Retina (tissue), 1 donor: ENCODE measurements at regions not wholly inside any gene's neighbourhood (a gene's known extent, or its start where the extent isn't known, plus 50 kb on each side); places are given as distances from the start of the nearest gene placed in this dataset.

Source experiments
- DNase-seq: peaks from one replicate; pipeline ENCODE4 v3.0.0-alpha.2; 2016

- DNase-seq: no peak
Observed at GRCh38 chr17:68657576-68657975, 56.4 kb upstream of the FAM20A start.

GRCh38 chr17:68657166-68657565 is 56.0 kb upstream of the FAM20A start:
- no peak for DNase-seq

GRCh38 chr17:68656666-68657065 is 55.5 kb upstream of the FAM20A start:
- DNase-seq: no peak
